Caco-2 (cell line): ENCODE measurements at regions not wholly inside any gene's neighbourhood (a gene's known extent, or its start where the extent isn't known, plus 50 kb on each side); places are given as distances from the start of the nearest gene placed in this dataset.

Experiments
- BruUV-seq: library from RNA; stranded (reverse); fragments of 400-500 nt; replicated peaks from 2 replicates; lab custom pipeline; 2021; lab: Mats Ljungman, UMichigan
- CTCF ChIA-PET: fragments of 300-600 bp; sonication (Branson Sonifier 250); formaldehyde crosslinking; loops from one replicate; lab custom pipeline; 2022; ENCODE audit warnings: antibody characterized with exemption; lab: Charles Lee
- POLR2A ChIA-PET: fragments of 300-600 bp; sonication (Branson Sonifier 250); formaldehyde crosslinking; loops from one replicate; lab custom pipeline; 2022; ENCODE audit warnings: antibody characterized with exemption; lab: Charles Lee
- DNase-seq, 2 experiments: peaks; one replicate each; pipeline versions ENCODE4 v3.0.0 to v3.0.0-alpha.2; 2020 to 2022
- H3K27me3 ChIP-seq: replicated peaks from 2 replicates; pipeline ENCODE4 v1.6.0; 2011; ENCODE audit warnings: low read length; ENCODE audit not compliant: control insufficient read depth, insufficient read depth
- H3K36me3 ChIP-seq: 2 replicates; pipeline ENCODE4 v1.5.1; 2011; ENCODE audit warnings: low read length; ENCODE audit not compliant: control insufficient read depth, insufficient read depth
- H3K4me1 ChIP-seq: fragments of 250-450 bp; sonication (Bioruptor Pico); 2 replicates; pipeline ENCODE4 v1.5.1; 2020; ENCODE audit warnings: mild to moderate bottlenecking
- H3K4me3 ChIP-seq: 2 replicates; pipeline ENCODE4 v1.5.1; 2011; ENCODE audit warnings: low read depth, mild to moderate bottlenecking, control low read depth, low read length
- H3K9me3 ChIP-seq: fragments of 250-450 bp; sonication (Bioruptor Pico); 2 replicates; pipeline ENCODE4 v1.5.1; 2020; ENCODE audit warnings: mild to moderate bottlenecking, moderate library complexity
- H3K27ac Mint-ChIP-seq: one replicate; pipeline ENCODE4 v1.8.0; 2022; ENCODE audit warnings: mixed read lengths; ENCODE audit not compliant: unreplicated experiment
- H3K27me3 Mint-ChIP-seq: one replicate; pipeline ENCODE4 v1.8.0; 2022; ENCODE audit warnings: mixed read lengths; ENCODE audit not compliant: insufficient read depth, unreplicated experiment
- H3K36me3 Mint-ChIP-seq: one replicate; pipeline ENCODE4 v1.8.0; 2022; ENCODE audit warnings: mild to moderate bottlenecking, mixed read lengths; ENCODE audit not compliant: insufficient read depth, unreplicated experiment
- H3K4me1 Mint-ChIP-seq: one replicate; pipeline ENCODE4 v1.8.0; 2022; ENCODE audit warnings: low read depth, mixed read lengths; ENCODE audit not compliant: unreplicated experiment
- H3K4me3 Mint-ChIP-seq: one replicate; pipeline ENCODE4 v1.8.0; 2022; ENCODE audit warnings: mild to moderate bottlenecking, moderate library complexity, mixed read lengths; ENCODE audit not compliant: unreplicated experiment
- H3K9me3 Mint-ChIP-seq: one replicate; pipeline ENCODE4 v1.8.0; 2022; ENCODE audit warnings: mixed read lengths; ENCODE audit not compliant: unreplicated experiment
- CTCF ChIP-seq, 2 experiments: fragments of 200-600 bp in 1 of 2; IDR thresholded peaks; 1 replicate in 1 of 2; 2 replicates in 1 of 2; pipeline versions ENCODE4 v1.5.1 to v1.8.0; 2011 to 2022; ENCODE audit warnings: antibody characterized with exemption in 1 of 2, control low read depth in 1 of 2, inconsistent platforms in 1 of 2, low read depth in 1 of 2, low read length in 1 of 2, mild to moderate bottlenecking in 1 of 2, moderate library complexity in 1 of 2; ENCODE audit not compliant: insufficient read depth in 1 of 2, severe bottlenecking in 1 of 2, unreplicated experiment in 1 of 2
- intact Hi-C: fragments of 100-400 bp; cut with micrococcal nuclease; formaldehyde crosslinking; loops from one replicate; pipeline ENCODE4 v1.10.0; 2022; ENCODE audit not compliant: unreplicated experiment

DNA sequence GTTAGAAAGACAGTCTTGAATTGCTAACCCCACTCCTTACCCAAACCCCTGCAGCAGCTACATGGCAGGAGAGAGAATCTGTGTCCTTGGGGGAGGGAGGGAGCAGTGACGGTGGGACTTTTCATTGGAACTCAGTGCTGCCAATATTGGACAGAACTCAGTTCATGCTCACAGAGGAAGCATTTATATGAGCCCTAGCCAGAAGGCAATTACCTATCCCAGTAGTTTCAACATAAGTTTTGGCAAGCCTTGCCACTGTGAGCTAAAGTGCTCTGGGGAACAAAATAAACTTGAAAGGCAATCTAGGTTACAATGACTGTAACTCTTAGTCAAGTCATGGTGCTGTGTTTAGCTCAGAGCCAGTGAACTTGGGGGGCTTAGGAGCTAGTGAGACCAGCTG, 1013.4 kb upstream of the COX7C start:
- no peaks in the 10 kb centered on the region for H3K36me3 Mint-ChIP-seq
- intact Hi-C loops: no loop called here
- no peaks in the 10 kb centered on the region for H3K9me3 ChIP-seq

DNA sequence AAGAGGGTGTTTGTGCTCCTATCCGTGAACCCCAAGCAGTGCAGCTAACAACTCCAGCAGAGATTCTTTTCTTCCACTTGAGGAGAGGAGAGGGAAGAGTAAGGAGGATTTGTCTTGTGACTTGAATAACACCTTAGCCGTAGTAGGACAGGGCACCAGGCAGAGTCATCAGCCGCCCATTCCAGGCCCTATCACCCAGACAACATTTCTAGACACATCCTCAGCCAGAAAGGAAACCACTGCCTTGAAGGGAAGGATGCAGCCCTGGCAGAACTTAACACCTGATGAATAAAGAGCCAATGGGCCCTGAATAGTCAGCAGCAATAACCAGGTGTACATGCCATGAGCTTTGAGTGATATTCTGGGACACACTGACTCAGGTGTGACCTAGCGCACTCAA, 1013.0 kb upstream of the COX7C start:
- POLR2A ChIA-PET: no interaction called here
- Mint-ChIP-seq H3K4me1 (no peaks in the 10 kb centered on the region), H3K27me3 (no peaks in the 10 kb centered on the region), H3K4me3 (no peak overlapping the region), H3K36me3 (no peaks in the 10 kb centered on the region), H3K9me3 (no peaks in the 10 kb centered on the region), H3K27ac (no peak overlapping the region)
- no peak overlapping the region for H3K4me3 ChIP-seq
- no peak for DNase-seq
- H3K4me1 ChIP-seq: no peaks in the 10 kb centered on the region
- H3K27me3 ChIP-seq: no peaks in the 10 kb centered on the region
- no TSS peak for BruUV-seq
- TF ChIP-seq CTCF (IDR thresholded peaks at IDR 0.05; ENCODE audit: insufficient read depth in 1 of 2, low read depth in 1 of 2, low read length in 1 of 2, severe bottlenecking in 1 of 2, unreplicated experiment in 1 of 2): no peak
- intact Hi-C loops: no loop called here
- H3K36me3 ChIP-seq: no peaks in the 10 kb centered on the region
- no peaks in the 10 kb centered on the region for H3K9me3 ChIP-seq
- CTCF ChIA-PET: no interaction called here

More for the DNA sequence above, 1013.4 kb upstream of the COX7C start:
- Mint-ChIP-seq H3K9me3 (no peaks in the 10 kb centered on the region), H3K4me1 (no peaks in the 10 kb centered on the region), H3K27me3 (no peaks in the 10 kb centered on the region), H3K27ac (no peak overlapping the region), H3K4me3 (no peak overlapping the region)
- no peak for TF ChIP-seq CTCF (IDR thresholded peaks at IDR 0.05; ENCODE audit: insufficient read depth in 1 of 2, low read depth in 1 of 2, low read length in 1 of 2, severe bottlenecking in 1 of 2, unreplicated experiment in 1 of 2)
- Histone ChIP-seq H3K4me1 (no peaks in the 10 kb centered on the region), H3K36me3 (no peaks in the 10 kb centered on the region), H3K27me3 (no peaks in the 10 kb centered on the region), H3K4me3 (no peak overlapping the region)
- ChIA-PET CTCF (no interaction called here), POLR2A (no interaction called here)
- DNase-seq: no peak
- BruUV-seq: no TSS peak

- Mint-ChIP-seq H3K27ac (no peak overlapping the region), H3K9me3 (no peaks in the 10 kb centered on the region), H3K4me3 (no peak overlapping the region), H3K36me3 (no peaks in the 10 kb centered on the region), H3K27me3 (no peaks in the 10 kb centered on the region), H3K4me1 (no peaks in the 10 kb centered on the region)
- H3K4me3 ChIP-seq: no peak overlapping the region
- no peaks in the 10 kb centered on the region for H3K27me3 ChIP-seq
- no peak for TF ChIP-seq CTCF (IDR thresholded peaks at IDR 0.05; ENCODE audit: insufficient read depth in 1 of 2, low read depth in 1 of 2, low read length in 1 of 2, severe bottlenecking in 1 of 2, unreplicated experiment in 1 of 2)
- ChIA-PET CTCF (no interaction called here), POLR2A (no interaction called here)
- intact Hi-C loops: no loop called here
- DNase-seq: no peak
- H3K9me3 ChIP-seq: no peaks in the 10 kb centered on the region
- H3K36me3 ChIP-seq: no peaks in the 10 kb centered on the region
- no TSS peak for BruUV-seq
- no peaks in the 10 kb centered on the region for H3K4me1 ChIP-seq
These were observed 1012.4 kb upstream of the COX7C start for GRCh38 chr5:85605381-85605780.
